Left colon (tissue), 2 donors: ENCODE measurements at regions not wholly inside any gene's neighbourhood (a gene's known extent, or its start where the extent isn't known, plus 50 kb on each side); places are given as distances from the start of the nearest gene placed in this dataset.

Experiments
- ATAC-seq: fragments of 200-7000 bp; cut with Tn5 transposase; one replicate; pipeline ENCODE4 v1.9.1; 2020; ENCODE audit warnings: mild to moderate bottlenecking, moderate library complexity
- DNase-seq, 2 donors: peaks; one replicate each; pipeline ENCODE4 v3.0.0-alpha.2; 2020
- intact Hi-C, 2 donors: fragments of 100-400 bp; cut with DNase I in 1 of 2; cut with micrococcal nuclease in 1 of 2; formaldehyde crosslinking; loops; one replicate each; pipeline versions ENCODE4 v1.11.2 to v1.14.0; 2022; cut with DNase I, micrococcal nuclease
- donor health status: DM: no; HTN: no; CAD: no.
- donor health status: DM: yes; HTN: yes; CAD: no.

DNA sequence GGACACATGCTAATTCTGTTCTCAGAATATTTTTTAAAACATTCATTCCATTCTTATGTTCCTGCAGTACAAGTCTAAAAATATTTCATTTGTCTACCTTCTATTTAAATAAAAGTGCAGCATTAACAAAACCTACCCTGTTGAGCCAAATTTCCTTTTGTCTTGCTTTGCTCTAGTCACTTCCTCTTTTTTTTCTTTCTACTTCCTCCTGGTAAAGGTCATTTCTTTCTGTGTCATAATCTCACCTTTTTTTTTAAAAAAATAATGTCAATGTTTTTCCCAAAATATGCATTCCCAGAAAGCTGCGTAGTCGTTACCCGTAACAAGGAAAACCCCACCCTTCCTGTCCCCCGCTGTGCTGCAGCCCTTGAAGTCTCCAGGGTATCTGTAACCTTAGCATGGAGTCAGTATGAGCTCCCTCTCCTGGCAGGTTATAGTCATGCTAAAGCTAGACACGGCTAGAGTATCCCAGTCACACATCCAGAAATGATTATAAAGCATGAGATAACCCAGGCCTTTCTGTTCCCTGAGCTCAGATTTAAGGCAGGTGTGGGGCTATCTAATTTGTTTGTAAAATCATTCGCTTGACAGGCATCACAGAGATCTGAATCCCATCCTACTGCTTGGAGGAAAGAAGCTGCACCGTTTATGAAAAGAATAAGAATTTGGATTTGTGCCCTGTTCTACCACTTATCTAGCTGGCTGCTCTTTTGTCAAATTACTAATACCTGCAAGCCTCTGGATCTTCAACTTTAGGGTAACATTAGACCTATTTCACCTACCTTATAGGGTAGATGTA is 51.1 kb upstream of the EED start:
- ATAC-seq (peak; percentile 96), DNase-seq (peak; percentile 55 to 65)
- intact Hi-C loops = loop anchor here in 1 of 2 donors (5.0 kb wide), 1 partner anchor 151 kb away; no protein-coding TSS in a partner anchor

DNA sequence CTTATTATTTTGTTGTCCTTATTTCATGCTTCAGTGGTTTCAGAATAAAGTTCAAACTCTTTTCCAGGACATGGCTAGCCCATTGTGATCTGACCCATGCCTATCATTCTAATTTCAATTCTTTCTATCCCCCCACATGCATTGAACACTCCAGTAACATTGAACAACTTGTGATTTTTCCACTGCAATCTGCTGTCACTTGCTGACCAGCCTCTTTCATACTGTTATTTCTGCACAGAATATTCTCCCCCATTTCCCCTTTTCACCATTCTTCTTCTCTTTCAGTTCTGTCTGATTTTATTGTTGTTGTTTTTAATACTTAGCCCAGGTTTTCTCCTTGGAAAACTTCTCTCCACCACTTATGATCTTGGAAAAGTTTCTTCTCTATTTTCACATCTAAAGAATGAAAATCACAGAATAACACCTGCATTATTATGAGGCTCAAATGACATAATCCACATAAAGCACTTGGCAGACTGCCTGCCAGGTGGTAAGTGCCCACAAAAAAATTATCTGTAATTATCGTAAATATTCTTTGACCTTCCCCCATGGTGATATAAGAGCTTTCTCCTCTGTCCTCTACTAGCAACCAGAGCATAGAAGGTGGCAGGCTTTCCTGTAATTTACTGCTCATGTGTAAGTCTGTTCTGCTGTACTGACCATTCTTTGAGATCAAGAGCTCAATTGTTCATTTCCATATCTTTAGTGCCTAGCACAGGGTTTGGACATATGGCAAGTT is 51.9 kb upstream of the EED start:
- no peak for DNase-seq
- intact Hi-C loops = loop anchor here in 1 of 2 donors (5.0 kb wide), 1 partner anchor 150 kb away; no protein-coding TSS in a partner anchor
- ATAC-seq = peak; percentile 32

DNA sequence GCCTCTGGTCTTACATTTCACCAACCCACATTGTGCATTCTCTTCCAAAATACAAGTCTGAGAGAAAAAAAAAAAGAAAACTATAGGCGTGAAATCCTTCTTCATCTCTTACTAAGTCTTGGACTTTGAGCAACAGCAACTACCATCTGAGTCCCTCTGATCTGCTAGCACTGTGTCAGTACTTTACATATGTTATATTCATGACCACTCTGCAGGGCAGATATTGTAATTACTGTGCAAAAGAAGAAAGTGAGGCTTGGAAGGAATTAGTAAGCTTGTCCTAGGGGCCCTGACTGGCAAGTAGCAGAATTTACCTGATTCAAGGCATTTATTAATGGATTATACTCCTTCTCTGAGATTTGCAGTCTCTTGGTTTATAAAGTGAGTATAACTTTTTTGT is 52.7 kb upstream of the EED start:
- no peak for ATAC-seq
- intact Hi-C loops = loop anchor here in 1 of 2 donors (5.0 kb wide), 1 partner anchor 150 kb away; no protein-coding TSS in a partner anchor
- no peak for DNase-seq

DNA sequence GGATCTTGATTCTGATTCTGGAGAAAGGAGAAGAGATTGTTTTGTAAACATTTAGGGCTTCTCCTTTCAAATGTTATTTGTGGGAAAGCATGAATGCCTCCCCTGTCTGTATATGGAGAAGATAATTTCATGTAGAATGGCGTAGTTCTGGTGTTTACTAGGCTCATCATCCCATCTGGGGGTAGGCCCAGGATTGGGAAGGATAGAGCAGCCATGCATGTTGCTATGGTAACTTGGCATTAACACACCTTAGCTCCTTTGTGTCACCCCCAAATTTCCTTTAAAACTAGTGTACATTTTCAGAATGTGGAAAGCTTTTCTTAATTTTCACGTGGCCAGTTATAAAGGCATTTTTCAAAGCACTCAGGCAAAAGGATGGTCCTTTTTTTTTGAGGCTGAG is 57.5 kb upstream of the EED start:
- DNase-seq = no peak
- intact Hi-C loops = no loop called here
- ATAC-seq = no peak

DNA sequence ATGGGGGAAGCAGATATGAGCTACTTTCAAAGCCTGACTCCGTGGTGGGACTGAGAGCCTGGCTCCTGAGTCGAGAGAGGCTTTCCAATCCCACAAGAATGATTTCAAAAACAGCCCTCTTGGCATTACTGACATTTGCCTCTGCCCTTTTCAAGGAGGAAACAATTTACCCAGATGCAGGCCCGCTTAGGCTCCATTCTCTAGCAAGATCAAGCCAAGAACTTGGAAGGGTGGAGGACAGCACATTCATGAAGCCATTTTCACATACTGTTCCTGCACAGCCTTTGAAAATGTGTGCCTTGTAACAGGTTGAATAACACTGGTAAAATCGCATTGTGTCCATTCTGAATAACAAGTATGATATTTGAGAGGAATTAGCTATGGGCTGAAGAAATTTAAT is 58.2 kb upstream of the EED start:
- no peak for DNase-seq
- ATAC-seq = no peak
- intact Hi-C loops = no loop called here

DNA sequence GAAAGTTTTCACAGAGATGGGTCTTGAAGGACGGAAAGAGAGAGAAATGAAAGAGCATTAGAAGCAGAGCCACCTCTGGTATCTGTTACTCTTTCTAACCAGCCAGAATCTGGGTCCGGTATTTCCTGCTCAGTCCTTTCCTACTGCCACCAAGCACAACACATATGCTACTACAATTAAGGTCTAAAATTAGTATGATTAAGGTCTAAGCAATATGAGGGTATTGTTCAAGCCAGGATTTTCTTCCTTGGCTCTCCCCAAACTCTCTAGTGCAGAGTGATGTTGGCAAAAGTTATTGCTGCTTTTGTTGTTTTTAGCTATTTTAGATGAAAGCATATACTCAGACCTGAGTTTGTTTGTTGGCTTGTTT is 59.2 kb upstream of the EED start:
- intact Hi-C loops = no loop called here
- DNase-seq (no peak), ATAC-seq (no peak)

DNA sequence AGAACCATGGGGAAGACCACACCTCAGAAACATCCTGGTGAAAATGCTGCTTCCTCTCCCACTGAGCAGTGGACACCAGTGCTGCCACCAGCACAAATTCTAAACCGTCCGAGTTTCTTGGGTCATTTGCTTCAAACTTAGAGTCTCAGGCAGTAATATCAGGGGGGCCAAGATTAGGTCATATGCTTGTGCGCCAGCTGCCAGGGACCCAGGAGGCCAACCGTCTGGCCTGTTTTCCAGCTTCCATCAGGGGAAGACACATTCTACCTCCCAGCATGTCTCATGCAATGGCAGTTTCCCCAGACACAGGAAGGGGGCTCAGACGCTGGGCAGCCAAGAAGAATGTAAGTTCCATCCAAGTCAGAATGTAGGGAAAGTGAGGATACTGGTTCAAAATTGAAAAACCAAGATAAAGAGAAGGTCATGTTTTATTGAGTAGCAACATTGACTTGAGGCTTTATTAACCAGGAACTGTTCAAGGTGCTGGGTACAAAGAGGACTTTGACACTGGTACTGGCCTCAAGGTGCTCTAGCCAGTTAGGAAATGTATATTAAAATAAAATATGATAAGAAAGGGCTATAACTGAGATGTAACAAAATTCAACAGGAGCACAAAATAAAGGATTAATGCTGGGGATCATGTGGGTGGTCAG is 59.7 kb upstream of the EED start:
- ATAC-seq (peak; percentile 47), DNase-seq (no peak)
- intact Hi-C loops = no loop called here

DNA sequence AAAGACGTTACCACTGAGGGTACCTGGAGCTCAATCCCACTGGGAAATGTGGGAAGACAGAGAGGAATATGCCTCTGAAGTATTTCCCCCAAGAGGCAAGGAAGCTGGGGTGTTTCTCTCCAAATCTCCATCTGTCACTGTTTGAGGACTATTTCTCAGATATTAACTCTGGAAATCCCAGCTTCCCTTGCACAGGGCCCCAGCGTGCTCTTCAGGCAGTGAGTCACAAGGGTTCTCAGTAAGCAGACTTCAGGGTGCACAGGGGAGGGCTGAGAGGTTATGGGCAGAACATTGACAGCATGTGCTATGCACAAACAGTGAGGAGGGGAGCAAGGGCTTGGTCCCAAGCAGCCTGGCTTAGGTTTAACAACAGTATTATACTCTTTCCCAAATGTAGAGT is 60.9 kb upstream of the EED start:
- no peak for DNase-seq
- intact Hi-C loops = no loop called here
- no peak for ATAC-seq

DNA sequence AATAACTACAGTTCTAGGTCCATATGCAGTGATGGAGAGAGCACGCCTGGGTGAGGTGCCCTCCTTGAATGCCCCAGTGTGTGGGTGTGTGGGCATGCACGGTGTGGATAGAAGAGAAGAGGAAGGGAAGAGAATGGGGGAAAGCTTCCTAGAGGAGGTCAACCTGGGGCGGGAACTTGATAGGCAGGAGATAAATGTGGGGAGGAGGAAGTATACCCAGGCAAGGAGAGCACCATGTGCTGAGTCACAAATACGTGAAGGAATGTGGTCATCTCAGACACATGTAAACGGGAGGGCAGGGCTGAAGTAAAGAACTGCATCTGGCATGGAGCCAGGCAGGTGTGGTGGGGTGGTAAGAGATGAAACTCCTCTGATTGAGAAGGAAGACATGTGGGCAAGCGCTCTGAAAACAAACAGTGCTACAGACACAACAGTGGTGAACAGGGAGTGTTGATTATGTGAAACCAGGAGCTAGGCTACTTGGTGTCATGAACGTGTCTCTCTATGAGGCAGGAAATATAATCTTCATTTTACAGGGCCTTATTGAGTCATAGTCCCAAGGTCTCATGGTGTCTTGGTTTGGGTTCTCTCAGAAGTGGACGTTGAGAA is 61.5 kb upstream of the EED start:
- DNase-seq (peak; percentile 73), ATAC-seq (peak; percentile 93)
- intact Hi-C loops = no loop called here

DNA sequence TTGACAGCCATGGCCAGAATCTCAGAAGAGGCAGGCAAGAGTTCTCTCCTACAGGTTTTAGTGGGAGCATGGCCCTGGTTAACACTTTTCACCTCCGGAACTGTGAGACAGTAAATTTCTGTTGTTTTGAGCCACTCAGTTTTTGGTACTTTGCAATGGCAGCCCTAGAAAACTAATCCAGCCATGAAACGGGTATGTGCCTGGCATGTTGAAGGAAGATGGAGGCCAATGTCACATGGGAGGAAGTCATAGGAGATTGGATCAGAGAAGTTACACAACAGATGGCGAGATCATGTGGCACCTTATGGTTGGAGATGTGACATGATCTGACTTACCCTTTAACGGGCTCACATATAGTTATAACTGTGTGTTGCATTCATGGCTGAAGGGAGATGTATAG is 63.2 kb upstream of the EED start:
- DNase-seq = no peak
- ATAC-seq = no peak
- intact Hi-C loops = no loop called here

DNA sequence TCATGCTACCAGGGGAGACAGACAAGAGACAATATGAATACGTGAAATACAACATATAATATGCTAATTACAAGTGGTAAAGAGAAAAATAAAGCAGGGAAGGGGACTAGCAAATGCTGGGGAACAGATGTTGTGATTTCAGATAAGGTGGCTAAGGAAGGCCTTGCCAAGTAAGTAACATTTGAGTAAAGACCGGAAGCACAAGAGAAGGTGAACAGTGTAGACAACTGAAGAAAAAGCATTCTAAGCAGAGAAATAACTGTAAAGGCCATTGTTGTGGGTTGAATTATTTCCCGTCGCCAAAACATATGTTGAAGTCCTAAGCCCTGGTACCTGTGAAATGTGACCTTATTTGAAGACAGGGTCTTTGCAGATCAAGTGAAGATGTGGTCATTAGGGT is 63.7 kb upstream of the EED start:
- intact Hi-C loops = no loop called here
- ATAC-seq = no peak

DNA sequence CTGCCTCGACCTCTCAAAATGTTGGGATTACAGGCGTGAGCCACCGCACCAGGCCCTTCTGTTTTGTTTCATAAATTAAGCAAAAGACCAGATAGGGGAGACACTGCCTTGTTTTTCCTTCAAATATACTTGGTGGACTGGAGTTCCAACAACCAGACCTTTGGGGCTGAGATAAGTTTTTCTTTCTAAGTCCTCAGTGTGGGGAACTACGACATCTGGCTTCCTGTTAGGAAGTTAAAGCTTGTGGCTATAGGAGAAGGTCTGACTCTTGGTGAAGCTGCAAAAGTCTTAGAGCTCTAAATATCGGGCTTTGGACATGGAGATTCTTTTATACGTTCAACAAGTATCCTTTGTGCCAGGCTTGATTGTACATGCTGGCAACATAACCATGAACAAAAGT is 64.1 kb upstream of the EED start:
- intact Hi-C loops = no loop called here
- DNase-seq (no peak), ATAC-seq (no peak)

More for the DNA sequence above, 63.7 kb upstream of the EED start:
- DNase-seq = no peak

DNA sequence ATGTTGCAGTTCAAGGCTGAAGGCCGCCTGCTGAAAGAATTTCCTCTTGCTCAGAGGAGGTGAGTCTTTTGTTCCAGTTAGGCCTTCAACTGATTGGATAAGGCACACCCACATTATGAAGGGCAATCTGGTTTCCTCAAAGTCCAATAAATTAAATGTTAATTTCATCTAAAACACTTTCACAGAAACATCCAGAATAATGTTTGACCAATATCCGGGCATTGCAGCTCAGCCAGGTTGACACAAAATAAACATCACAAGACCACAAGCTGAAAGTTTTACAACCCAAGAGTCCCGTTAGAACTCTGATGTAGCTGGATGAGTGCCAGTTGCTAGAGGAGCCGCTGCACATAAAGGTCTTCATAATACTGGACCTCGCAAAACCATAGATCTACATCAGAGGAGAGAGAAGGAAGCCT is 64.9 kb upstream of the EED start:
- DNase-seq = no peak
- intact Hi-C loops = no loop called here
- ATAC-seq = no peak

DNA sequence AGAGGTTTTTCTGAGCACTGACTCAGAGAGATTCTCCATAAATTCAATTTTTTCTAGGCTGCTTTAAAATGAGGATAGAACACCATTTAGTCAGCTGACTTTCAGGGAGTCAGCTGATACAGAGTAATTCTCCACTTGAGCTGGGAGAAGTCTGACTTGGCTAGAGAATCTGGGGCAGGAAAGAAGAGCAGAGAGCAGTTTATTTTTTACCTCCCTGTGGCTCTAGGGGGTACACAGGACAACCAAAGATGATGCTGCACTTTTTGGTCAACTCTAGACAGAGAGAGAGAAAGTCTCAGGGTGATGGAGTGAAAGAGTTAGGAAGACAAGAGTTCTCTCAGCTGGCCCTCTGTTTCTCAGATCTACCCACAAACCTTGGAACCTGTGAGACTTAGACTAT is 67.3 kb upstream of the EED start:
- intact Hi-C loops = no loop called here
- ATAC-seq (no peak), DNase-seq (no peak)

DNA sequence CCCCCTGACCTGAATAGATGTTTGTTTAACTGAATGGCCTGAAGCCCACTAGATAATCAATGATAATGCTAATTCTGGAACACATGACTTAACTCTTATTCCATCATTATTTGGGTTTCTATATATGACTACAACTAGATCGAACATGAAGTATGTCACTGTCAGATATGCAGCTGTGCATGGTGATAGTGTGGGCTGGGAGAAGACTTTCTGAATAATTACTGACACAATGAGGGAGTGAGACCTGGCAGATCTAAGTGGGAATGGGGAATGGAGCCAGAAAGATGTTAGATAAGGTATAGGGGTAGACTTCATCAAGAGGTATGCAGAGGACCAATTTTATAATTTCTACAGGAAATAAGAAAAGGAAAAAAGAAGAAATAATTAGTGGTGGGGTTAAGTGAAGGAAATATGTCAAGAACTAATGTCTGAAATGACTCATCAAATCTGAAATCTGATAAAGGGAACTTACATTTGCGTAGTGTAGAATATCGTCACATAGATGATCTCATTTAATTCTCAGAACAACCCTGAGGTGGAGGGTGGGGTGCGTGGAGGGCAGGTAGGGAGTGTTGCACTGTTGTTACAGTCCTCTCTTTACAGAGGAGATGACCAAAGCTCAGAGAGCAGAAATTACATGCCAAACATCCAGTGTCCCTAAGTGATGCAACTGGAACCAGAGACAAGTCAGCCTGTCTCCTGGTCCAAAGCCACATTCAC is 68.2 kb upstream of the EED start:
- DNase-seq (no peak), ATAC-seq (no peak)
- intact Hi-C loops = no loop called here

DNA sequence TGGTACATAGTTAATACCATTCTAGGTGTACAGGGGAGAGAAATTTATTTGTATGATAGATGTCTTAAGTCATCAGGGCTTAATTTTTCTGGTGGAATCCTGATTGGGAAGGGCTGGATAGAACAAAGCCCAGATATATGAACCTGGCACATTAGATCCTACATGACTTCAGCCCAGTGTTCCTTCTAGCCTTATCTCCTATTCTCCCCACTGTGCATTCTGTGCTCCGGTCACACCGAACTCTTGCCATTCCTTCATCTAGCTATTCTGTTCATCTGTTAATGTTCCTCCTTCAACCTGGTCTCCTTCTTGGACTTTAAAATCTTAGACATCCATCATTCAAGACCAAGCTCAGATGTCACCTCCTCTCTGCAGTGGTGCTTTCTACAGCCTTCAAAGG is 68.9 kb upstream of the EED start:
- ATAC-seq = no peak
- intact Hi-C loops = no loop called here
- no peak for DNase-seq

DNA sequence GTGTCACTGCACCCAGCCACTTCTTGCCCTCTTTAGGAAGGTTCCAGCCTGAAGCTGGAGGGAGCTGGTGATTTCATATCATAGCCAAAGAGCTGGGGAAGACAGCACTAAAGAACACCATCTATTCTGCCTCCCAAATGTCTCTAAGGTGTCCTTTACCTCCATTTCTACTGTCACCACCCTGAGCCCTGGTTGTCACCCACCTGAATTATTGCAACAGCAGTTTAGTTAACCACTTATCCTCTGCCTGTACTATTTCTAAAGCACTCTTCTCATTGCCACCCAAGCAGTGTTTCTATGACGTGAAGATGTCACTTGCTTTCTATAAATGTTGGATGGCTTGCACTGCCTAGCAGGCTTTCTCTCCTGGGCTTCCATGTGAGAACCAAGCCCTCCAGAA is 69.4 kb upstream of the EED start:
- ATAC-seq (no peak), DNase-seq (no peak)

DNA sequence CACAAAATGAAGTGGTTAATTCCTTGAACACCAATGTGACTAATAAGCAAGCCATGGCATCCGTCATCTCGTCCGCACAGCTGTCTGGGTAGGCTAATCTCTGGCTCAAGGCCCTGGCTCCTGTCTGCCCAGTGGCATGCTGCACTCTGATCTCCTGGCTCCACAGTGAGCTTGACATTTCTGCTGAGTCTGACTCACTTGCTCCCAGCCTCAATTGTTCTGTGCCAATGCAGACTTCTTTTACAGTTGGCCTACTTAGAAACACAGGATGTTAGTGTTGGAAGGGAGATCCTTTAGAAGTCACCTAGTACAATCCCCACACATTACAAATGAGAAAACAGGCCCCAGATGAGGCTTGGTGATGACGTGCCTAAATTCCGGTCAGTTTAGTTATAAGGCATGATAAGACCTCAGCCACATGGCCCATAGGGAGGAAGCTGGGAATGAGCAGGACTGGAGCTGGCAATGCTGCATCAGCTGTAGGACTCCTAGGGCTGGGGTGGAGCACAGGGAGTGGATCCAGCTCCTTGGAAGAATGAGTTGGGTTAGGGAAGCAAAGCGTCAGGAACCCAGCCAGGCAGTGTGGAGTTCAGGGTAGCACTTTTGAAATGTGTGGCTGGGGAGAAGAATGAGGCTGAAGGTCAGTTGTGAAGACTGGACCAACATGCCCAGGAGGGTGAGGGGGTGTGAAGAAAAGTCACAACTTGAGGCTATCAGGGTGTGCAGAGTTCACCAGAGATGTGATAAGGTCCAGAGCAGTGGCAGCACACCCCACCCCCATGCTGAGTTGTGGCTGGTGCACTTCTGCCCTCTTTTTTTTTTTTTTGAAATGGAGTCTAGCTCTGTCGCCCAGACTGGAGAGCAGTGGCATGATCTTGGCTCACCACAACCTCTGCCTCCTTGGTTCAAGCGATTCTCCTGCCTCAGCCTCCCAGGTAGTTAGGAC is 70.2 kb upstream of the EED start:
- ATAC-seq (no peak), DNase-seq (no peak)
- intact Hi-C loops = no loop called here

More for the DNA sequence above, 69.4 kb upstream of the EED start:
- intact Hi-C loops = no loop called here
